HFF-Myc (cell line): ENCODE measurements at regions not wholly inside any gene's neighbourhood (a gene's known extent, or its start where the extent isn't known, plus 50 kb on each side); places are given as distances from the start of the nearest gene placed in this dataset.

Experiments used
- DNase-seq: peaks from one replicate; pipeline ENCODE4 v3.0.0-alpha.2; 2011; ENCODE audit warnings: low read depth; ENCODE audit errors: extremely low read depth
- H3K4me3 ChIP-seq: replicated peaks from 2 replicates; pipeline ENCODE4 v1.5.1; 2011; ENCODE audit warnings: low read depth, mild to moderate bottlenecking, control low read depth, low read length
- CTCF ChIP-seq: IDR thresholded peaks from 2 replicates; pipeline ENCODE4 v1.5.1; 2012; ENCODE audit warnings: mild to moderate bottlenecking, low read depth, low read length, control low read depth; ENCODE audit errors: missing control alignments

- peak; percentile 31 for DNase-seq
- H3K4me3 ChIP-seq: no peak overlapping the region
- peak; percentile 82 for TF ChIP-seq CTCF
These were observed 74.1 kb upstream of the PAK5 start for GRCh38 chr20:9912858-9913434.

DNA sequence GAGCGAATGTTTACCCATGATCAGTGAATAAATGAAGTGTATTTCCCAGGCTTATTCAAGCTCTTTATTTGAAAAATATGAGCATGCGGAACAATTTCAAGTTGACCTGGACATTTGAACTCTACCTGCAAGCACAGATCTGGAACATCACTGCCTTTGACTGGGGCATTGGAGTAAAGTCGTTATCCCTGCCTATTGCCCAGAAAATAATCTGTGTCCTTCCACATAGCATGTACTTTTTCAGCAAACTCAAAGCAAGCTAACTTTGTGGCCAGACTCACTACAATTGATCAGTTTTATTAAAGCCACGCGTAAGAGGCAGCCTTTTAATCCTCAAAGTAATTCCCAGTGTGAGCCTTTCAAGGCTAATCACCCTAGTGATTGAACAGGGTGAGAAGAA, 73.4 kb upstream of the PAK5 start:
- no peak for DNase-seq
- no peak for TF ChIP-seq CTCF
- no peak overlapping the region for H3K4me3 ChIP-seq

DNA sequence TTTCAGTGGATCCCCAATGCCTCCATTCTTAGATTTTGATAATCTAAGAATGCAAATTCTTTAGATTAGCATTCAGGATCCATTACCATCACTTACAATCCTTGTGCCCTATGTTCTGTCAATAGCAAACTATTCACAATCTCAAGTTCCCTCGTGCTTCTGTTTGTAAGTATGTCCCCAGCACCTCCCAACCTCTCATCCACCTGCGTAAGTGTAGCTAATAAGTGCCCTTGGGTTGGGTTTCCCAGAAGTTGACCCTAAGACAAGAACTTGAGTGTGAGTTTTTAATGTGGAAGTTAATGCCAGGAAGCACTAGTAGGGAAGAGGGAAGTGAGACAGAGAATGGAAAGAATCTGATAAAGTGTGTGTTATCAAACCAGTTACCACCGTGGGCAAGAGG, 72.6 kb upstream of the PAK5 start:
- DNase-seq: no peak
- no peak for TF ChIP-seq CTCF
- H3K4me3 ChIP-seq: no peak overlapping the region

- H3K4me3 ChIP-seq: no peak overlapping the region
- TF ChIP-seq CTCF: no peak
- no peak for DNase-seq
These were observed 70.3 kb upstream of the PAK5 start for GRCh38 chr20:9909167-9909566.

DNA sequence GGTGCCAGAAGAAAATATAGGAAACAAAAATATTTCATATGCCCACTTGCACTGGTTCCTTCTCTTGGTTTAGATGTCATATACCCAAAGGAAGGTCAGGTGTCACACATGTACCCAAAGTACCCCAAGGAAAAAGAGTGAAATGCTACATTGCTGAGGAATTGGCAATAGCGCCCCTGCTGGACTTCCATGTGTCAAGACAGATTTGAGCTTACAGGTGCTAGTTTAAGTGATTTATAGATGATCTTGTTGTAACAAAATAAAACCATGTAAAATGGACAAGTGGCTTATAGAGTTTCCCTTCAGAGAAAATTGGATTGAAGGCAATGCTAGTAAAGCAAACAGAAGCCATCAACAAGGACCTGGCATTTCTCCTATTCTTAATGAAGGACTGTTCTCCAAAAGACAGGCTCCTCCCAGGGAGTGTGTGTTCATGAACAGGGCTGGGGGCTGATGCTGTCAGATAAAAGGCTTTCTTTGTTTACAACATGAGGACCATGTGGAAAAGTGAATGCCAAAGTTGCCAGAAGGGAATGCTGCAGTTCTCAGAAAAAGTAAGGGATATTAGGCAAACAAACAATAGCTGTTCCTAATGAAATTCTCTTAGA, 64.3 kb upstream of the PAK5 start:
- no peak for DNase-seq
- H3K4me3 ChIP-seq: no peak overlapping the region

DNA sequence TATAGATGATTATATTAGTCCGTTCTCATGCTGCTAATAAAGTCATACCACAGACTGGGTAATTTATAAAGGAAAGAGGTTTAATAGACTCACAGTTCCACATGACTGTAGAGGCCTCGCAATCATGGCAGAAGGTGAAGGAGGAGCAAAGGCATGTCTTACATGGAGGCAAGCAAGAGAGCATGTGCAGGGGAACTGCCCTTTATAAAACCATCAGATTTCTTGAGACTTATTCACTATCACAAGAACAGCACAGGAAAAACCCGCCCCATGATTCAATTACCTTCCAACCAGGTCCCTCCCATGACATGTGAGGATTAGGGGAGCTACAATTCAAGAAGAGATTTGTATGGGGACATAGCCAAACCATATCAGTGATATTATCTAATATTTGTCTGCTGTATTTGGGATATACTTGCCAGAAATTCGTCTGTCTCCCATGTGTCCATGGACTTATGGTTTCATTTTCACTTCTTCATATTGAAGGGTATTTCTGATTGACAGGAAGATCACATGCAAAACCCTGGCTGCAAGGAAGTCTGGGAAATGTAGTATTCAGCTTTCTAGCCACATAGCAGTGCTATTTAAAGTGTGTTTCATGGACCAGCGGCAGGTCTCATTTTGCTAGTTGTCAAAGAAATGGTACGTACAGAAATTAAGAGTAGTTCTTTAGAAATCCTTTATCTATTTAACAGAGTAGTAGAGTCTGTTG, 50.5 kb upstream of the PAK5 start:
- TF ChIP-seq CTCF: no peak
- DNase-seq: no peak
- no peak overlapping the region for H3K4me3 ChIP-seq

More for the DNA sequence above, 64.3 kb upstream of the PAK5 start:
- TF ChIP-seq CTCF: peak; percentile 69
